OCI-LY7 (cell line): ENCODE measurements at regions not wholly inside any gene's neighbourhood (a gene's known extent, or its start where the extent isn't known, plus 50 kb on each side); places are given as distances from the start of the nearest gene placed in this dataset.

Experiments used
- CTCF ChIP-seq: fragments of 200-600 bp; sonication (generic); conservative IDR thresholded peaks from 2 replicates; pipeline ENCODE4 v1.5.1; 2014; ENCODE audit warnings: mild to moderate bottlenecking, antibody characterized with exemption, low read length, moderate library complexity, mixed read lengths
- EZH2phosphoT487 ChIP-seq: fragments of 200-600 bp; sonication (generic); IDR thresholded peaks from 2 replicates; pipeline ENCODE4 v1.6.1; 2018; ENCODE audit warnings: low read depth, borderline replicate concordance, mild to moderate bottlenecking, mixed run types, antibody characterized with exemption, low read length, moderate library complexity, mixed read lengths

DNA sequence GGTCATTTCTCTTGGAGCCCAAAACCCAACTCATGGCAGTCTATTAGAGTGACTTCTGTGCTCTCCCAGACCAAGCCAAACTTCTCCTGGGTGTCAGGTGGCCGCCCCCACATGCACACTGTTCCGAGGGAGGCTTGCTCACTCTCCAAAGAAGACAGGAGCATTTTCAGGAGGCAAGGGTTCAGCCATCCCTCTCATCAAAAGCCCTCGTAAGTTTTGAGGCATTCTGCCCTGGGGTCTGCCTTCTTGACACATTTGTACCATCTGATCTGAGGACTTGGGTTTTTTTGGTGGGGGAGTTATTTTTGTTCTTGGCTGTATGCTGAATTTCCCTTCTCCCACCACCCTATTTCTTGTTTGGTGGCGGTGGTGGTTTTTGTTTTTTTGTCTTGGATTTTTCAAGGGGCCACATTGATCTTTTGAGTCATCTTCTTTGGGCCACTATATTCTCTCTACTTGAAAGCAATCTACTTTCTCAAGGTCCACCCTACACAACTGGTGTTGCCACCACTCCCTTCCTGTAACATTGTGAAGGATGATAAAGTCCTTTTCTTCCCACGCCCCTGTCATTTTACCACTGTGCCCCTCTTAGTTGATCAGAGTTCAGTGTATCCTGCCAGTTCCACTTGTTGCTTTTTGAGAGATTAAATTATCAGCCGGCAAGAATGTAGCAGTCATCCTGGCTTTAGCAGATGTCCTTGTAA is 255.8 kb downstream of the CYP26B1 start:
- TF ChIP-seq CTCF (no peak), EZH2phosphoT487 (no peak)
